WTC11 (cell line): ENCODE measurements at regions not wholly inside any gene's neighbourhood (a gene's known extent, or its start where the extent isn't known, plus 50 kb on each side); places are given as distances from the start of the nearest gene placed in this dataset.

Source experiments
- ATAC-seq: fragments of 200-7000 bp; cut with Tn5 transposase; 2 replicates; pipeline ENCODE4 v1.10.0; 2021; ENCODE audit warnings: mild to moderate bottlenecking, moderate library complexity
- CTCF ChIA-PET: fragments of 300-600 bp; sonication (Branson Sonifier 250); formaldehyde crosslinking; loops from one replicate; lab custom pipeline; 2021; ENCODE audit warnings: antibody characterized with exemption; lab: Charles Lee
- POLR2A ChIA-PET: fragments of 350-600 bp; sonication (Branson Sonifier 250); formaldehyde crosslinking; loops from one replicate; lab custom pipeline; 2021; ENCODE audit warnings: antibody characterized with exemption; lab: Charles Lee
- DNase-seq: peaks from one replicate; pipeline ENCODE4 v3.0.0; 2021; ENCODE audit warnings: low spot score
- H3K27ac Mint-ChIP-seq: 2 replicates; pipeline ENCODE4 v1.8.0; 2021; ENCODE audit warnings: mixed read lengths
- H3K27me3 Mint-ChIP-seq: 2 replicates; pipeline ENCODE4 v1.8.0; 2021; ENCODE audit warnings: low read depth, mild to moderate bottlenecking, moderate library complexity, mixed read lengths
- H3K36me3 Mint-ChIP-seq: 2 replicates; pipeline ENCODE4 v1.8.0; 2021; ENCODE audit warnings: mixed read lengths
- H3K4me1 Mint-ChIP-seq: 2 replicates; pipeline ENCODE4 v1.8.0; 2022; ENCODE audit warnings: mixed read lengths
- H3K4me3 Mint-ChIP-seq: 2 replicates; pipeline ENCODE4 v1.8.0; 2021; ENCODE audit warnings: mild to moderate bottlenecking, moderate library complexity, mixed read lengths
- H3K9me3 Mint-ChIP-seq: 2 replicates; pipeline ENCODE4 v1.8.0; 2021; ENCODE audit warnings: mixed read lengths
- CREM ChIP-seq: sonication (generic); formaldehyde crosslinking; IDR thresholded peaks from 2 replicates; pipeline ENCODE4 v1.8.1; 2022; ENCODE audit warnings: mild to moderate bottlenecking, missing genetic modification reagents, moderate library complexity
- GABPB1 ChIP-seq: sonication (generic); formaldehyde crosslinking; IDR thresholded peaks from 2 replicates; pipeline ENCODE4 v1.8.1; 2023; ENCODE audit warnings: mild to moderate bottlenecking, missing genetic modification reagents
- HMGA2 ChIP-seq: fragments of 250-450 bp; sonication (Bioruptor Pico); IDR thresholded peaks from 2 replicates; pipeline ENCODE4 v1.4.0; 2021; ENCODE audit warnings: mild to moderate bottlenecking, moderate library complexity
- IRF2 ChIP-seq: sonication (generic); formaldehyde crosslinking; IDR thresholded peaks from 2 replicates; pipeline ENCODE4 v1.8.0; 2022; ENCODE audit warnings: low read depth, missing genetic modification reagents, borderline replicate concordance
- JAZF1 ChIP-seq: fragments of 250-450 bp; sonication (Bioruptor Pico); IDR thresholded peaks from 2 replicates; pipeline ENCODE4 v1.9.0; 2021; ENCODE audit warnings: moderate library complexity, mild to moderate bottlenecking, inconsistent platforms
- JUN ChIP-seq: sonication (generic); formaldehyde crosslinking; IDR thresholded peaks from 2 replicates; pipeline ENCODE4 v1.8.0; 2023; ENCODE audit warnings: mild to moderate bottlenecking, missing genetic modification reagents
- KAT7 ChIP-seq: sonication (generic); formaldehyde crosslinking; IDR thresholded peaks from 2 replicates; pipeline ENCODE4 v1.8.1; 2023; ENCODE audit warnings: missing genetic modification reagents, mild to moderate bottlenecking, borderline replicate concordance
- NFATC4 ChIP-seq: fragments of 250-450 bp; sonication (Bioruptor Pico); IDR thresholded peaks from 2 replicates; pipeline ENCODE4 v1.9.0; 2021; ENCODE audit warnings: mild to moderate bottlenecking
- NR1H2 ChIP-seq: sonication (generic); formaldehyde crosslinking; IDR thresholded peaks from 2 replicates; pipeline ENCODE4 v1.9.0; 2021; ENCODE audit warnings: mild to moderate bottlenecking, moderate library complexity, missing genetic modification reagents
- NR2C2 ChIP-seq: sonication (generic); formaldehyde crosslinking; IDR thresholded peaks from 2 replicates; pipeline ENCODE4 v1.8.0; 2022; ENCODE audit warnings: mild to moderate bottlenecking, missing genetic modification reagents
- ZNF232 ChIP-seq: sonication (generic); formaldehyde crosslinking; IDR thresholded peaks from 2 replicates; pipeline ENCODE4 v1.8.0; 2022; ENCODE audit warnings: mild to moderate bottlenecking, missing genetic modification reagents
- ZNF263 ChIP-seq: sonication (generic); formaldehyde crosslinking; IDR thresholded peaks from 2 replicates; pipeline ENCODE4 v1.8.1; 2022; ENCODE audit warnings: low read depth, mild to moderate bottlenecking, moderate library complexity, missing genetic modification reagents
- TF ChIP-seq, protein P1 (sequence below): sonication (generic); formaldehyde crosslinking; IDR thresholded peaks from 2 replicates; pipeline ENCODE4 v1.8.0; 2023; ENCODE audit warnings: missing genetic modification reagents, mild to moderate bottlenecking, borderline replicate concordance
- TF ChIP-seq, protein P2 (sequence below): sonication (generic); formaldehyde crosslinking; IDR thresholded peaks from 2 replicates; pipeline ENCODE4 v1.8.1; 2022; ENCODE audit warnings: mild to moderate bottlenecking, moderate library complexity, missing genetic modification reagents
- TF ChIP-seq, protein P3 (sequence below): sonication (generic); formaldehyde crosslinking; IDR thresholded peaks from 2 replicates; pipeline ENCODE4 v1.8.1; 2022; ENCODE audit warnings: missing genetic modification reagents, borderline replicate concordance
- TF ChIP-seq, protein P4 (sequence below): sonication (generic); formaldehyde crosslinking; IDR thresholded peaks from 2 replicates; pipeline ENCODE4 v1.8.1; 2023; ENCODE audit warnings: mild to moderate bottlenecking, missing genetic modification reagents
- TF ChIP-seq, protein P5 (sequence below): fragments of 250-450 bp; sonication (Bioruptor Pico); IDR thresholded peaks from 2 replicates; pipeline ENCODE4 v1.8.0; 2021; ENCODE audit warnings: mild to moderate bottlenecking
- TF ChIP-seq, protein P6 (sequence below): sonication (generic); formaldehyde crosslinking; IDR thresholded peaks from 2 replicates; pipeline ENCODE4 v1.8.1; 2023; ENCODE audit warnings: mild to moderate bottlenecking, missing genetic modification reagents, borderline replicate concordance
- TF ChIP-seq, protein P7 (sequence below): fragments of 200-600 bp; IDR thresholded peaks from 2 replicates; pipeline ENCODE4 v1.8.0; 2022; ENCODE audit warnings: antibody characterized with exemption
- TF ChIP-seq, protein P8 (sequence below): sonication (generic); formaldehyde crosslinking; IDR thresholded peaks from 2 replicates; pipeline ENCODE4 v1.8.0; 2022; ENCODE audit warnings: mild to moderate bottlenecking, missing genetic modification reagents

DNA sequence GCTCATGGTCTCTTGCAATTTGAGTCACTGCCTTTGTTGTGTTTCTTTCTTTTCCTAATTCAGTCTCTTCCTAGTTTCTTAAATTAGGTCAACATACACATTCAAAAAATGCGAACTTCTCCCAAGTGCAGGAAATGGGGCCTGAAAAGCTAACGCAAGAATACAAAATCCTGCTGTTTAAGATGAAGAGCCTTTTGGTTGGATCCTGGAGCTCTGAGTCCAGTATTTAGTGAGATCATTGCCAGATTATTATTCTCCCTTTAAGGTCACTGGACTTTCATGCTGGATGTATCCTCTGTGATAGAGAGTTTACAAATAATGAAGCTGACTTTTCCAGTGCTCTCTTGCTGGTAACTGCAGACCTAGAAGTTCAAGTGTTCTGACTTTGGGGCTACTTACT lies 401.9 kb upstream of the MKI67 start (continued):
- TF ChIP-seq, protein P1, sequence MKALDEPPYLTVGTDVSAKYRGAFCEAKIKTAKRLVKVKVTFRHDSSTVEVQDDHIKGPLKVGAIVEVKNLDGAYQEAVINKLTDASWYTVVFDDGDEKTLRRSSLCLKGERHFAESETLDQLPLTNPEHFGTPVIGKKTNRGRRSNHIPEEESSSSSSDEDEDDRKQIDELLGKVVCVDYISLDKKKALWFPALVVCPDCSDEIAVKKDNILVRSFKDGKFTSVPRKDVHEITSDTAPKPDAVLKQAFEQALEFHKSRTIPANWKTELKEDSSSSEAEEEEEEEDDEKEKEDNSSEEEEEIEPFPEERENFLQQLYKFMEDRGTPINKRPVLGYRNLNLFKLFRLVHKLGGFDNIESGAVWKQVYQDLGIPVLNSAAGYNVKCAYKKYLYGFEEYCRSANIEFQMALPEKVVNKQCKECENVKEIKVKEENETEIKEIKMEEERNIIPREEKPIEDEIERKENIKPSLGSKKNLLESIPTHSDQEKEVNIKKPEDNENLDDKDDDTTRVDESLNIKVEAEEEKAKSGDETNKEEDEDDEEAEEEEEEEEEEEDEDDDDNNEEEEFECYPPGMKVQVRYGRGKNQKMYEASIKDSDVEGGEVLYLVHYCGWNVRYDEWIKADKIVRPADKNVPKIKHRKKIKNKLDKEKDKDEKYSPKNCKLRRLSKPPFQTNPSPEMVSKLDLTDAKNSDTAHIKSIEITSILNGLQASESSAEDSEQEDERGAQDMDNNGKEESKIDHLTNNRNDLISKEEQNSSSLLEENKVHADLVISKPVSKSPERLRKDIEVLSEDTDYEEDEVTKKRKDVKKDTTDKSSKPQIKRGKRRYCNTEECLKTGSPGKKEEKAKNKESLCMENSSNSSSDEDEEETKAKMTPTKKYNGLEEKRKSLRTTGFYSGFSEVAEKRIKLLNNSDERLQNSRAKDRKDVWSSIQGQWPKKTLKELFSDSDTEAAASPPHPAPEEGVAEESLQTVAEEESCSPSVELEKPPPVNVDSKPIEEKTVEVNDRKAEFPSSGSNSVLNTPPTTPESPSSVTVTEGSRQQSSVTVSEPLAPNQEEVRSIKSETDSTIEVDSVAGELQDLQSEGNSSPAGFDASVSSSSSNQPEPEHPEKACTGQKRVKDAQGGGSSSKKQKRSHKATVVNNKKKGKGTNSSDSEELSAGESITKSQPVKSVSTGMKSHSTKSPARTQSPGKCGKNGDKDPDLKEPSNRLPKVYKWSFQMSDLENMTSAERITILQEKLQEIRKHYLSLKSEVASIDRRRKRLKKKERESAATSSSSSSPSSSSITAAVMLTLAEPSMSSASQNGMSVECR = no peak
- TF ChIP-seq CREM (CRISPR knock-in tag) = no peak
- TF ChIP-seq, protein P2, sequence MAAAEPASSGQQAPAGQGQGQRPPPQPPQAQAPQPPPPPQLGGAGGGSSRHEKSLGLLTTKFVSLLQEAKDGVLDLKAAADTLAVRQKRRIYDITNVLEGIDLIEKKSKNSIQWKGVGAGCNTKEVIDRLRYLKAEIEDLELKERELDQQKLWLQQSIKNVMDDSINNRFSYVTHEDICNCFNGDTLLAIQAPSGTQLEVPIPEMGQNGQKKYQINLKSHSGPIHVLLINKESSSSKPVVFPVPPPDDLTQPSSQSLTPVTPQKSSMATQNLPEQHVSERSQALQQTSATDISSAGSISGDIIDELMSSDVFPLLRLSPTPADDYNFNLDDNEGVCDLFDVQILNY = no peak
- TF ChIP-seq JUN = no peak
- no peak for TF ChIP-seq HMGA2 (CRISPR knock-in tag)
- TF ChIP-seq, protein P3, sequence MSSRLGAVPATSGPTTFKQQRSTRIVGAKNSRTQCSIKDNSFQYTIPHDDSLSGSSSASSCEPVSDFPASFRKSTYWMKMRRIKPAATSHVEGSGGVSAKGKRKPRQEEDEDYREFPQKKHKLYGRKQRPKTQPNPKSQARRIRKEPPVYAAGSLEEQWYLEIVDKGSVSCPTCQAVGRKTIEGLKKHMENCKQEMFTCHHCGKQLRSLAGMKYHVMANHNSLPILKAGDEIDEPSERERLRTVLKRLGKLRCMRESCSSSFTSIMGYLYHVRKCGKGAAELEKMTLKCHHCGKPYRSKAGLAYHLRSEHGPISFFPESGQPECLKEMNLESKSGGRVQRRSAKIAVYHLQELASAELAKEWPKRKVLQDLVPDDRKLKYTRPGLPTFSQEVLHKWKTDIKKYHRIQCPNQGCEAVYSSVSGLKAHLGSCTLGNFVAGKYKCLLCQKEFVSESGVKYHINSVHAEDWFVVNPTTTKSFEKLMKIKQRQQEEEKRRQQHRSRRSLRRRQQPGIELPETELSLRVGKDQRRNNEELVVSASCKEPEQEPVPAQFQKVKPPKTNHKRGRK (CRISPR knock-in tag) = no peak

DNA sequence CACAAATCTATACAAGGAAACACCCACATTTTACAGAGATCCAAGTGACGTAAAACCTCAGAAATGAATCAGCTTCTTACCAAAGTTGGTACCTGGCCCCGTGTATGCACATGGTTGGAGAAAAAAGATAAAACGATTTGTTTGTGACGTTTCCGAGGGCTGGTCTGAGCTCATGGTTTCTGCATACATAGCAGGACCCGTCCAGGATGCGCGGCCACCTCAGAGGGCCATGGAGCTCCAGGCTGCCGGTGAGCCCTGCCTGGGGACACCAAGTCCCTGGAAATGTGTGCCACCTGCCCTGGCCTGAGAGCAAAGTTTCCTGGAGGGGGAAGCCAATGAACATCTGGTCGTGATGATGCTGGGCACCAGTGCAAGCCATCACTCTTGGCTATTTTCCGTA lies 402.6 kb upstream of the MKI67 start:
- H3K9me3 Mint-ChIP-seq = 0 out of 2 replicates have a peak, but pooled peaks cover 4% of the 10 kb centered on the region
- ChIA-PET CTCF (interaction anchor here (0.6 to 3.0 kb wide), 10 partner anchors 9 to 351 kb away, joined by 3 to 19 read pairs (median 6); no protein-coding TSS in a partner anchor), POLR2A (no interaction called here)
- no peak overlapping the region for H3K27ac Mint-ChIP-seq
- no peak overlapping the region for H3K4me3 Mint-ChIP-seq
- H3K4me1 Mint-ChIP-seq = peaks cover 45% of the 10 kb centered on the region
- DNase-seq (no peak), ATAC-seq (no peak)
- H3K36me3 Mint-ChIP-seq = no peaks in the 10 kb centered on the region
- H3K27me3 Mint-ChIP-seq = no peaks in the 10 kb centered on the region
- TF ChIP-seq ZNF232 (CRISPR knock-in tag) (no peak), IRF2 (CRISPR knock-in tag) (no peak), NR2C2 (CRISPR knock-in tag) (no peak), JAZF1 (no peak), ZNF263 (no peak), CREM (CRISPR knock-in tag) (no peak), NFATC4 (CRISPR knock-in tag) (no peak), NR1H2 (CRISPR knock-in tag) (no peak), GABPB1 (CRISPR knock-in tag) (no peak), KAT7 (CRISPR knock-in tag) (no peak)
- TF ChIP-seq, protein P4, sequence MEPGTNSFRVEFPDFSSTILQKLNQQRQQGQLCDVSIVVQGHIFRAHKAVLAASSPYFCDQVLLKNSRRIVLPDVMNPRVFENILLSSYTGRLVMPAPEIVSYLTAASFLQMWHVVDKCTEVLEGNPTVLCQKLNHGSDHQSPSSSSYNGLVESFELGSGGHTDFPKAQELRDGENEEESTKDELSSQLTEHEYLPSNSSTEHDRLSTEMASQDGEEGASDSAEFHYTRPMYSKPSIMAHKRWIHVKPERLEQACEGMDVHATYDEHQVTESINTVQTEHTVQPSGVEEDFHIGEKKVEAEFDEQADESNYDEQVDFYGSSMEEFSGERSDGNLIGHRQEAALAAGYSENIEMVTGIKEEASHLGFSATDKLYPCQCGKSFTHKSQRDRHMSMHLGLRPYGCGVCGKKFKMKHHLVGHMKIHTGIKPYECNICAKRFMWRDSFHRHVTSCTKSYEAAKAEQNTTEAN (CRISPR knock-in tag) = no peak
- TF ChIP-seq, protein P5, sequence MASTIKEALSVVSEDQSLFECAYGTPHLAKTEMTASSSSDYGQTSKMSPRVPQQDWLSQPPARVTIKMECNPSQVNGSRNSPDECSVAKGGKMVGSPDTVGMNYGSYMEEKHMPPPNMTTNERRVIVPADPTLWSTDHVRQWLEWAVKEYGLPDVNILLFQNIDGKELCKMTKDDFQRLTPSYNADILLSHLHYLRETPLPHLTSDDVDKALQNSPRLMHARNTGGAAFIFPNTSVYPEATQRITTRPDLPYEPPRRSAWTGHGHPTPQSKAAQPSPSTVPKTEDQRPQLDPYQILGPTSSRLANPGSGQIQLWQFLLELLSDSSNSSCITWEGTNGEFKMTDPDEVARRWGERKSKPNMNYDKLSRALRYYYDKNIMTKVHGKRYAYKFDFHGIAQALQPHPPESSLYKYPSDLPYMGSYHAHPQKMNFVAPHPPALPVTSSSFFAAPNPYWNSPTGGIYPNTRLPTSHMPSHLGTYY (CRISPR knock-in tag) = no peak
- TF ChIP-seq, protein P6, sequence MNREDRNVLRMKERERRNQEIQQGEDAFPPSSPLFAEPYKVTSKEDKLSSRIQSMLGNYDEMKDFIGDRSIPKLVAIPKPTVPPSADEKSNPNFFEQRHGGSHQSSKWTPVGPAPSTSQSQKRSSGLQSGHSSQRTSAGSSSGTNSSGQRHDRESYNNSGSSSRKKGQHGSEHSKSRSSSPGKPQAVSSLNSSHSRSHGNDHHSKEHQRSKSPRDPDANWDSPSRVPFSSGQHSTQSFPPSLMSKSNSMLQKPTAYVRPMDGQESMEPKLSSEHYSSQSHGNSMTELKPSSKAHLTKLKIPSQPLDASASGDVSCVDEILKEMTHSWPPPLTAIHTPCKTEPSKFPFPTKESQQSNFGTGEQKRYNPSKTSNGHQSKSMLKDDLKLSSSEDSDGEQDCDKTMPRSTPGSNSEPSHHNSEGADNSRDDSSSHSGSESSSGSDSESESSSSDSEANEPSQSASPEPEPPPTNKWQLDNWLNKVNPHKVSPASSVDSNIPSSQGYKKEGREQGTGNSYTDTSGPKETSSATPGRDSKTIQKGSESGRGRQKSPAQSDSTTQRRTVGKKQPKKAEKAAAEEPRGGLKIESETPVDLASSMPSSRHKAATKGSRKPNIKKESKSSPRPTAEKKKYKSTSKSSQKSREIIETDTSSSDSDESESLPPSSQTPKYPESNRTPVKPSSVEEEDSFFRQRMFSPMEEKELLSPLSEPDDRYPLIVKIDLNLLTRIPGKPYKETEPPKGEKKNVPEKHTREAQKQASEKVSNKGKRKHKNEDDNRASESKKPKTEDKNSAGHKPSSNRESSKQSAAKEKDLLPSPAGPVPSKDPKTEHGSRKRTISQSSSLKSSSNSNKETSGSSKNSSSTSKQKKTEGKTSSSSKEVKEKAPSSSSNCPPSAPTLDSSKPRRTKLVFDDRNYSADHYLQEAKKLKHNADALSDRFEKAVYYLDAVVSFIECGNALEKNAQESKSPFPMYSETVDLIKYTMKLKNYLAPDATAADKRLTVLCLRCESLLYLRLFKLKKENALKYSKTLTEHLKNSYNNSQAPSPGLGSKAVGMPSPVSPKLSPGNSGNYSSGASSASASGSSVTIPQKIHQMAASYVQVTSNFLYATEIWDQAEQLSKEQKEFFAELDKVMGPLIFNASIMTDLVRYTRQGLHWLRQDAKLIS (CRISPR knock-in tag) = no peak
- TF ChIP-seq, protein P7, sequence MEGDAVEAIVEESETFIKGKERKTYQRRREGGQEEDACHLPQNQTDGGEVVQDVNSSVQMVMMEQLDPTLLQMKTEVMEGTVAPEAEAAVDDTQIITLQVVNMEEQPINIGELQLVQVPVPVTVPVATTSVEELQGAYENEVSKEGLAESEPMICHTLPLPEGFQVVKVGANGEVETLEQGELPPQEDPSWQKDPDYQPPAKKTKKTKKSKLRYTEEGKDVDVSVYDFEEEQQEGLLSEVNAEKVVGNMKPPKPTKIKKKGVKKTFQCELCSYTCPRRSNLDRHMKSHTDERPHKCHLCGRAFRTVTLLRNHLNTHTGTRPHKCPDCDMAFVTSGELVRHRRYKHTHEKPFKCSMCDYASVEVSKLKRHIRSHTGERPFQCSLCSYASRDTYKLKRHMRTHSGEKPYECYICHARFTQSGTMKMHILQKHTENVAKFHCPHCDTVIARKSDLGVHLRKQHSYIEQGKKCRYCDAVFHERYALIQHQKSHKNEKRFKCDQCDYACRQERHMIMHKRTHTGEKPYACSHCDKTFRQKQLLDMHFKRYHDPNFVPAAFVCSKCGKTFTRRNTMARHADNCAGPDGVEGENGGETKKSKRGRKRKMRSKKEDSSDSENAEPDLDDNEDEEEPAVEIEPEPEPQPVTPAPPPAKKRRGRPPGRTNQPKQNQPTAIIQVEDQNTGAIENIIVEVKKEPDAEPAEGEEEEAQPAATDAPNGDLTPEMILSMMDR = no peak
- TF ChIP-seq, protein P8, sequence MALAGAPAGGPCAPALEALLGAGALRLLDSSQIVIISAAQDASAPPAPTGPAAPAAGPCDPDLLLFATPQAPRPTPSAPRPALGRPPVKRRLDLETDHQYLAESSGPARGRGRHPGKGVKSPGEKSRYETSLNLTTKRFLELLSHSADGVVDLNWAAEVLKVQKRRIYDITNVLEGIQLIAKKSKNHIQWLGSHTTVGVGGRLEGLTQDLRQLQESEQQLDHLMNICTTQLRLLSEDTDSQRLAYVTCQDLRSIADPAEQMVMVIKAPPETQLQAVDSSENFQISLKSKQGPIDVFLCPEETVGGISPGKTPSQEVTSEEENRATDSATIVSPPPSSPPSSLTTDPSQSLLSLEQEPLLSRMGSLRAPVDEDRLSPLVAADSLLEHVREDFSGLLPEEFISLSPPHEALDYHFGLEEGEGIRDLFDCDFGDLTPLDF (CRISPR knock-in tag) = no peak
